A549 (cell line): ENCODE measurements at regions not wholly inside any gene's neighbourhood (a gene's known extent, or its start where the extent isn't known, plus 50 kb on each side); places are given as distances from the start of the nearest gene placed in this dataset.
A peak's percentile ranks its signal among the peaks of the same experiment; 100 is the strongest.

ENCODE experiments used
- ATAC-seq, 2 experiments: fragments of 200-7000 bp in 1 of 2; fragments of >200 bp in 1 of 2; cut with Nextera tagmentation in 1 of 2; cut with Tn5 transposase in 1 of 2; 3 replicates each; pipeline versions ENCODE4 v1.8.0 to v1.9.1; 2018 to 2020; ENCODE audit warnings: mild to moderate bottlenecking in 1 of 2, moderate library complexity in 1 of 2
- CTCF ChIA-PET: fragments of 300-600 bp; sonication (Branson Sonifier 250); formaldehyde crosslinking; extraction: SDS; loops from one replicate; lab custom pipeline; 2021; ENCODE audit warnings: antibody characterized with exemption, inconsistent platforms; lab: Yijun Ruan, JAX
- POLR2A ChIA-PET: fragments of 350-600 bp; formaldehyde crosslinking; extraction: SDS; loops from one replicate; lab custom pipeline; 2021; ENCODE audit warnings: antibody characterized with exemption, inconsistent platforms; lab: Yijun Ruan, JAX
- DNase-seq, 2 experiments: peaks; one replicate each; pipeline versions ENCODE4 v3.0.0 to v3.0.0-alpha.2; 2011 to 2016; ENCODE audit warnings: low read depth in 1 of 2, low spot score in 1 of 2
- FAIRE-seq: peaks from 2 replicates; lab custom pipeline; 2011; peaks lifted over from hg19 to GRCh38; lab: Jason Lieb, UNC
- H3K27ac ChIP-seq, 2 experiments: fragments of >200 bp; sonication (Bioruptor Twin); formaldehyde crosslinking; 3 replicates each; pipeline ENCODE4 v1.5.1; 2016 to 2017
- H3K4me1 ChIP-seq: fragments of >200 bp; sonication (Bioruptor Twin); formaldehyde crosslinking; 3 replicates; pipeline ENCODE4 v1.6.1; 2016
- H3K4me2 ChIP-seq: fragments of >200 bp; sonication (Bioruptor Twin); formaldehyde crosslinking; 3 replicates; pipeline ENCODE4 v1.6.1; 2016
- H3K4me3 ChIP-seq: fragments of >200 bp; sonication (Bioruptor Twin); formaldehyde crosslinking; 3 replicates; pipeline ENCODE4 v1.5.1; 2016
- H3K9me3 ChIP-seq: fragments of >200 bp; sonication (Bioruptor Twin); formaldehyde crosslinking; 3 replicates; pipeline ENCODE4 v1.6.1; 2016
- CHD2 ChIP-seq: fragments of 150-350 bp; IDR thresholded peaks from 2 replicates; pipeline ENCODE4 v1.6.1; 2014; ENCODE audit warnings: low read length; ENCODE audit not compliant: partially characterized antibody
- CHD4 ChIP-seq: fragments of 200-600 bp; sonication (generic); IDR thresholded peaks from 2 replicates; pipeline ENCODE4 v1.6.1; 2016; ENCODE audit warnings: antibody characterized with exemption, mild to moderate bottlenecking, borderline replicate concordance
- EHF ChIP-seq: fragments of 250-450 bp; sonication (Bioruptor Pico); IDR thresholded peaks from 2 replicates; pipeline ENCODE4 v1.5.0; 2020; ENCODE audit warnings: mild to moderate bottlenecking
- EP300 ChIP-seq, 2 experiments: fragments of >200 bp; sonication (Bioruptor Twin); formaldehyde crosslinking; IDR thresholded peaks; 2 replicates in 1 of 2; 3 replicates in 1 of 2; pipeline ENCODE4 v1.6.1; 2016 to 2017
- ESRRA ChIP-seq: fragments of 150-350 bp; IDR thresholded peaks from 2 replicates; pipeline ENCODE4 v1.6.1; 2014; ENCODE audit warnings: mild to moderate bottlenecking, low read length, borderline replicate concordance
- FOSB ChIP-seq: fragments of 250-450 bp; sonication (Bioruptor Pico); IDR thresholded peaks from 2 replicates; pipeline ENCODE4 v1.5.0; 2020; ENCODE audit warnings: mild to moderate bottlenecking, moderate library complexity
- FOSL2 ChIP-seq, 2 experiments: fragments of 450-650 bp in 1 of 2; fragments of >200 bp in 1 of 2; sonication (Bioruptor Twin) in 1 of 2; formaldehyde crosslinking; IDR thresholded peaks; 2 replicates each; pipeline versions ENCODE4 v1.5.0 to v1.6.1; 2016 to 2020; ENCODE audit warnings: mild to moderate bottlenecking in 1 of 2, moderate library complexity in 1 of 2
- GATA3 ChIP-seq: IDR thresholded peaks from 2 replicates; pipeline ENCODE4 v1.6.1; 2012; ENCODE audit warnings: borderline replicate concordance
- HES2 ChIP-seq: fragments of >200 bp; sonication (Bioruptor Twin); formaldehyde crosslinking; IDR thresholded peaks from 2 replicates; pipeline ENCODE4 v1.6.1; 2016
- HOXA7 ChIP-seq: fragments of 250-450 bp; sonication (Bioruptor Pico); IDR thresholded peaks from 2 replicates; pipeline ENCODE4 v1.5.0; 2020; ENCODE audit warnings: mild to moderate bottlenecking, moderate library complexity
- HOXB13 ChIP-seq: fragments of 250-450 bp; sonication (Bioruptor Pico); IDR thresholded peaks from 2 replicates; pipeline ENCODE4 v1.5.0; 2020; ENCODE audit warnings: low read depth, mild to moderate bottlenecking, moderate library complexity
- JUN ChIP-seq, 2 experiments: fragments of >200 bp; sonication (Bioruptor Twin); formaldehyde crosslinking; IDR thresholded peaks; 2 replicates in 1 of 2; 3 replicates in 1 of 2; pipeline ENCODE4 v1.6.1; 2016 to 2017
- JUNB ChIP-seq: fragments of >200 bp; sonication (Bioruptor Twin); formaldehyde crosslinking; IDR thresholded peaks from 2 replicates; pipeline ENCODE4 v1.6.1; 2016
- KDM5A ChIP-seq: fragments of 200-600 bp; sonication (generic); IDR thresholded peaks from 2 replicates; pipeline ENCODE4 v1.6.1; 2016; ENCODE audit warnings: antibody characterized with exemption, mild to moderate bottlenecking
- MAFK ChIP-seq: fragments of 450-650 bp; IDR thresholded peaks from 2 replicates; pipeline ENCODE4 v1.6.1; 2014; ENCODE audit not compliant: partially characterized antibody
- MYC ChIP-seq: IDR thresholded peaks from 2 replicates; pipeline ENCODE4 v1.6.1; 2012; ENCODE audit warnings: mild to moderate bottlenecking, inconsistent platforms, low read length, improper control_type of control experiment, borderline replicate concordance
- NPAS2 ChIP-seq: fragments of 250-450 bp; sonication (Bioruptor Pico); IDR thresholded peaks from 2 replicates; pipeline ENCODE4 v1.8.0; 2022; ENCODE audit warnings: mild to moderate bottlenecking, moderate library complexity, borderline replicate concordance
- RAD21 ChIP-seq, 2 experiments: fragments of >200 bp in 1 of 2; sonication (Bioruptor Twin) in 1 of 2; formaldehyde crosslinking in 1 of 2; IDR thresholded peaks in 1 of 2; conservative IDR thresholded peaks in 1 of 2; 2 replicates in 1 of 2; 3 replicates in 1 of 2; pipeline ENCODE4 v1.6.1; 2012 to 2018; ENCODE audit warnings: inconsistent platforms in 1 of 2
- RNF2 ChIP-seq: fragments of 200-600 bp; sonication (generic); IDR thresholded peaks from 2 replicates; pipeline ENCODE4 v1.6.1; 2016; ENCODE audit warnings: low read depth, mild to moderate bottlenecking, antibody characterized with exemption, moderate library complexity, borderline replicate concordance
- SMC3 ChIP-seq: fragments of >200 bp; sonication (Bioruptor Twin); formaldehyde crosslinking; IDR thresholded peaks from 3 replicates; pipeline ENCODE4 v1.6.1; 2018; ENCODE audit warnings: inconsistent platforms
- SREBF2 ChIP-seq: fragments of 450-650 bp; IDR thresholded peaks from 2 replicates; pipeline ENCODE4 v1.6.1; 2014; ENCODE audit warnings: mild to moderate bottlenecking, moderate library complexity
- TP53 ChIP-seq: fragments of 250-450 bp; sonication (Bioruptor Pico); IDR thresholded peaks from 2 replicates; pipeline ENCODE4 v1.5.0; 2021; ENCODE audit warnings: mild to moderate bottlenecking, moderate library complexity
- ZSCAN20 ChIP-seq: fragments of 250-450 bp; sonication (Bioruptor Pico); IDR thresholded peaks from 2 replicates; pipeline ENCODE4 v1.8.0; 2022; ENCODE audit warnings: mild to moderate bottlenecking, moderate library complexity
- WGBS: methylation state at CpG from one replicate; pipeline ENCODE4 v1.1.6; 2017; ENCODE audit errors: missing lambda C conversion rate; 5-methylcytosine and 5-hydroxymethylcytosine counted together
- TF ChIP-seq, protein P1 (sequence below): IDR thresholded peaks from 2 replicates; pipeline ENCODE4 v1.6.1; 2012
- TF ChIP-seq, protein P2 (sequence below): fragments of >200 bp; sonication (Bioruptor Twin); formaldehyde crosslinking; IDR thresholded peaks from 3 replicates; pipeline ENCODE4 v1.6.1; 2016
- TF ChIP-seq, protein P3 (sequence below): fragments of 150-350 bp; IDR thresholded peaks from 2 replicates; pipeline ENCODE4 v1.6.1; 2014; ENCODE audit warnings: low read depth, mild to moderate bottlenecking, low read length
- TF ChIP-seq, protein P4 (sequence below): fragments of 200-600 bp; sonication (generic); IDR thresholded peaks from 2 replicates; pipeline ENCODE4 v1.6.1; 2016; ENCODE audit warnings: antibody characterized with exemption, mild to moderate bottlenecking, moderate library complexity
- TF ChIP-seq, protein P5 (sequence below): IDR thresholded peaks from 2 replicates; pipeline ENCODE4 v1.6.1; 2012

GRCh38 chr7:130959743-130960207 is 225.8 kb upstream of the KLF14 start (continued):
- TF ChIP-seq, protein P1, sequence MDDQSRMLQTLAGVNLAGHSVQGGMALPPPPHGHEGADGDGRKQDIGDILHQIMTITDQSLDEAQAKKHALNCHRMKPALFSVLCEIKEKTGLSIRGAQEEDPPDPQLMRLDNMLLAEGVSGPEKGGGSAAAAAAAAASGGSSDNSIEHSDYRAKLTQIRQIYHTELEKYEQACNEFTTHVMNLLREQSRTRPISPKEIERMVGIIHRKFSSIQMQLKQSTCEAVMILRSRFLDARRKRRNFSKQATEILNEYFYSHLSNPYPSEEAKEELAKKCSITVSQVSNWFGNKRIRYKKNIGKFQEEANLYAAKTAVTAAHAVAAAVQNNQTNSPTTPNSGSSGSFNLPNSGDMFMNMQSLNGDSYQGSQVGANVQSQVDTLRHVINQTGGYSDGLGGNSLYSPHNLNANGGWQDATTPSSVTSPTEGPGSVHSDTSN = no peak
- TF ChIP-seq NPAS2 (CRISPR knock-in tag) = no peak

DNA sequence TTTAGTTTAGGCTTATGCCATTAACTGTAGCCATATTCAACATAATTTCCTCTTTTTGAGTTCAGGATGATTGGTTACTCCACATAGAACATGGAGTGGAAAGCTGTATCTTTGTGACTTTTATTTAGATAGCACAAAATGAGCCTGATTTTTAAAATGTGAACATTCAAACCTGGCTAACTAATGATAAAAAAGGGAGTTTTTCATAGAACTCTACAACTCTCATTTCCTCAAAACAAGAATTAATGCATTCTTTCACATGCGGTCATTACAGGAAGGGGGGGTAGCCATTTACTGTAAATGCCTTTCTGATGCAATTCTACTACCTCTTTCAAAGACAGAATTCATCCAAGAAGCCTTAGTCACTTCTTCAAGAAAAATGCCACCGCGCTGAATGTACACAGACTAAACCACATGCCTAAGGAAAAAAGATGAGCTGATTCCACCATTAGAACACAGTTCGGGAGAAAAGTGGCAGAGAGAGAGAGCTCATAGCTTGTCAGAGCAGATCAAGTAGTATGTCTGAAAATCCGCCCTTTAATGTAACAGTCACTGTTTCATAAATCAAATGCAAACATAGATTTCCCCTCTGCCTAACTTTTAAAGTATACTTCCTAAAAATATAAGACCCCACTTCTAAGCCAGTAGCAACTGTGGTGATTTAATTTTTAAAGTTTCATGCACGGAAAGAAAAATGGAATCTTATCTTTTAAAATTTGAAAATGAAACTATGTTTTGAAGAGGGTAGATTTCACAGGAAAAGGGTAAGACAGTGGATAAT is 226.4 kb upstream of the KLF14 start:
- POLR2A ChIA-PET = interaction anchor here (0.5 to 2.0 kb wide), 13 partner anchors 15 to 149 kb away, joined by 3 to 21 read pairs (median 6); no protein-coding TSS in a partner anchor
- FAIRE-seq = peak; percentile 61
- ATAC-seq = peak; percentile 80 to 90
- Histone ChIP-seq H3K9me3 (no peaks in the 10 kb centered on the region), H3K4me1 (peaks cover 84% of the 10 kb centered on the region), H3K4me3 (peak overlapping the region; percentile 44), H3K4me2 (peak overlapping the region; percentile 83), H3K27ac (peak overlapping the region; percentile 94 to 96)
- peak; percentile 59 to 89 for DNase-seq
- CTCF ChIA-PET = interaction anchor here (0.6 to 13.8 kb wide), 35 partner anchors 10 to 110 kb away, joined by 3 to 110 read pairs (median 6); no protein-coding TSS in a partner anchor
- WGBS = 2% methylated on average over 6 of the region's 6 CpGs
- TF ChIP-seq HOXB13 (CRISPR knock-in tag) (no peak), GATA3 (peak; percentile 69; the same call in 1 of the 2 replicates), SREBF2 (no peak), FOSL2 (IDR thresholded peaks at IDR 0.05) (peak; percentile 65; the same call in 1 of the 2 replicates), FOSL2 (CRISPR knock-in tag; IDR thresholded peaks at IDR 0.05) (peak; percentile 87), MAFK (peak; percentile 63), HOXA7 (CRISPR knock-in tag) (no peak), SMC3 (peak; percentile 12; the same call in 1 of the 3 replicates), RNF2 (no peak), JUN (IDR thresholded peaks at IDR 0.05) (peak; percentile 64 to 76; a peak in 2 of 5 replicates), TP53 (no peak), JUNB (peak; percentile 81), FOSB (CRISPR knock-in tag) (no peak), HES2 (no peak), ZSCAN20 (0 out of 2 replicates have a peak, but pooled peaks have one; percentile 16), EP300 (IDR thresholded peaks at IDR 0.05) (peak; percentile 74 to 80; a peak in 3 of 5 replicates), KDM5A (no peak), CHD2 (no peak), CHD4 (no peak), RAD21 (conservative IDR thresholded peaks at IDR 0.05 in 1 of 2, IDR thresholded peaks at IDR 0.05 in 1 of 2) (peak in 1 of 2 experiments; percentile 6; a peak in 1 of 5 replicates), EHF (CRISPR knock-in tag) (no peak), MYC (peak; percentile 69; the same call in 1 of the 2 replicates), ESRRA (no peak)
- TF ChIP-seq, protein P2, sequence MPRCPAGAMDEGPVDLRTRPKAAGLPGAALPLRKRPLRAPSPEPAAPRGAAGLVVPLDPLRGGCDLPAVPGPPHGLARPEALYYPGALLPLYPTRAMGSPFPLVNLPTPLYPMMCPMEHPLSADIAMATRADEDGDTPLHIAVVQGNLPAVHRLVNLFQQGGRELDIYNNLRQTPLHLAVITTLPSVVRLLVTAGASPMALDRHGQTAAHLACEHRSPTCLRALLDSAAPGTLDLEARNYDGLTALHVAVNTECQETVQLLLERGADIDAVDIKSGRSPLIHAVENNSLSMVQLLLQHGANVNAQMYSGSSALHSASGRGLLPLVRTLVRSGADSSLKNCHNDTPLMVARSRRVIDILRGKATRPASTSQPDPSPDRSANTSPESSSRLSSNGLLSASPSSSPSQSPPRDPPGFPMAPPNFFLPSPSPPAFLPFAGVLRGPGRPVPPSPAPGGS = peak; percentile 81; the same call in 2 of the 3 replicates
- TF ChIP-seq, protein P1 = no peak
- TF ChIP-seq, protein P3, sequence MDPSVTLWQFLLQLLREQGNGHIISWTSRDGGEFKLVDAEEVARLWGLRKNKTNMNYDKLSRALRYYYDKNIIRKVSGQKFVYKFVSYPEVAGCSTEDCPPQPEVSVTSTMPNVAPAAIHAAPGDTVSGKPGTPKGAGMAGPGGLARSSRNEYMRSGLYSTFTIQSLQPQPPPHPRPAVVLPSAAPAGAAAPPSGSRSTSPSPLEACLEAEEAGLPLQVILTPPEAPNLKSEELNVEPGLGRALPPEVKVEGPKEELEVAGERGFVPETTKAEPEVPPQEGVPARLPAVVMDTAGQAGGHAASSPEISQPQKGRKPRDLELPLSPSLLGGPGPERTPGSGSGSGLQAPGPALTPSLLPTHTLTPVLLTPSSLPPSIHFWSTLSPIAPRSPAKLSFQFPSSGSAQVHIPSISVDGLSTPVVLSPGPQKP = no peak
- TF ChIP-seq, protein P4, sequence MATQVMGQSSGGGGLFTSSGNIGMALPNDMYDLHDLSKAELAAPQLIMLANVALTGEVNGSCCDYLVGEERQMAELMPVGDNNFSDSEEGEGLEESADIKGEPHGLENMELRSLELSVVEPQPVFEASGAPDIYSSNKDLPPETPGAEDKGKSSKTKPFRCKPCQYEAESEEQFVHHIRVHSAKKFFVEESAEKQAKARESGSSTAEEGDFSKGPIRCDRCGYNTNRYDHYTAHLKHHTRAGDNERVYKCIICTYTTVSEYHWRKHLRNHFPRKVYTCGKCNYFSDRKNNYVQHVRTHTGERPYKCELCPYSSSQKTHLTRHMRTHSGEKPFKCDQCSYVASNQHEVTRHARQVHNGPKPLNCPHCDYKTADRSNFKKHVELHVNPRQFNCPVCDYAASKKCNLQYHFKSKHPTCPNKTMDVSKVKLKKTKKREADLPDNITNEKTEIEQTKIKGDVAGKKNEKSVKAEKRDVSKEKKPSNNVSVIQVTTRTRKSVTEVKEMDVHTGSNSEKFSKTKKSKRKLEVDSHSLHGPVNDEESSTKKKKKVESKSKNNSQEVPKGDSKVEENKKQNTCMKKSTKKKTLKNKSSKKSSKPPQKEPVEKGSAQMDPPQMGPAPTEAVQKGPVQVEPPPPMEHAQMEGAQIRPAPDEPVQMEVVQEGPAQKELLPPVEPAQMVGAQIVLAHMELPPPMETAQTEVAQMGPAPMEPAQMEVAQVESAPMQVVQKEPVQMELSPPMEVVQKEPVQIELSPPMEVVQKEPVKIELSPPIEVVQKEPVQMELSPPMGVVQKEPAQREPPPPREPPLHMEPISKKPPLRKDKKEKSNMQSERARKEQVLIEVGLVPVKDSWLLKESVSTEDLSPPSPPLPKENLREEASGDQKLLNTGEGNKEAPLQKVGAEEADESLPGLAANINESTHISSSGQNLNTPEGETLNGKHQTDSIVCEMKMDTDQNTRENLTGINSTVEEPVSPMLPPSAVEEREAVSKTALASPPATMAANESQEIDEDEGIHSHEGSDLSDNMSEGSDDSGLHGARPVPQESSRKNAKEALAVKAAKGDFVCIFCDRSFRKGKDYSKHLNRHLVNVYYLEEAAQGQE = no peak
- TF ChIP-seq, protein P5, sequence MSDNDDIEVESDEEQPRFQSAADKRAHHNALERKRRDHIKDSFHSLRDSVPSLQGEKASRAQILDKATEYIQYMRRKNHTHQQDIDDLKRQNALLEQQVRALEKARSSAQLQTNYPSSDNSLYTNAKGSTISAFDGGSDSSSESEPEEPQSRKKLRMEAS = peak; percentile 80
